GM12878 (cell line): ENCODE measurements at regions not wholly inside any gene's neighbourhood (a gene's known extent, or its start where the extent isn't known, plus 50 kb on each side); places are given as distances from the start of the nearest gene placed in this dataset.

Source experiments
- ATAC-seq: fragments of 200-7000 bp; cut with Tn5 transposase; 3 replicates; pipeline ENCODE4 v1.9.1; 2020; ENCODE audit warnings: mild to moderate bottlenecking, moderate library complexity
- BruUV-seq: library from RNA; stranded (reverse); fragments of 400-500 nt; replicated peaks from 2 replicates; lab custom pipeline; 2021; lab: Mats Ljungman, UMichigan
- CTCF ChIA-PET: fragments of 300-600 bp; sonication (Branson Sonifier 250); formaldehyde crosslinking; extraction: SDS; loops from one replicate; lab custom pipeline; 2021; ENCODE audit warnings: inconsistent platforms; lab: Yijun Ruan, JAX
- POLR2A ChIA-PET: fragments of 350-600 bp; formaldehyde crosslinking; extraction: SDS; loops from one replicate; lab custom pipeline; 2021; ENCODE audit warnings: inconsistent platforms; lab: Charles Lee
- RAD21 ChIA-PET: fragments of 300-600 bp; sonication (Branson Sonifier 250); formaldehyde crosslinking; loops from one replicate; lab custom pipeline; 2023; ENCODE audit warnings: antibody characterized with exemption; ENCODE audit not compliant: unreplicated experiment; lab: Charles Lee
- SMC1A ChIA-PET: fragments of 300-600 bp; sonication (Branson Sonifier 250); formaldehyde crosslinking; loops from one replicate; lab custom pipeline; 2023; ENCODE audit not compliant: unreplicated experiment, uncharacterized antibody; lab: Charles Lee
- DNase-seq: peaks from one replicate; pipeline ENCODE4 v3.0.0-alpha.2; 2011; ENCODE audit warnings: low read depth, low spot score
- FAIRE-seq: peaks from 3 replicates; lab custom pipeline; 2011; peaks lifted over from hg19 to GRCh38; lab: Jason Lieb, UNC
- H2AFZ ChIP-seq: 2 replicates; pipeline ENCODE4 v1.6.0; 2011; ENCODE audit warnings: low read depth, low read length, control low read depth; ENCODE audit not compliant: control insufficient read depth
- H3K27ac ChIP-seq: 2 replicates; pipeline ENCODE4 v1.5.1; 2011; ENCODE audit warnings: control low read depth; ENCODE audit not compliant: control insufficient read depth, insufficient read depth
- H3K27me3 ChIP-seq, 2 experiments: replicated peaks in 1 of 2; 2 replicates each; pipeline versions ENCODE4 v1.6.0 to v1.6.1; 2011; ENCODE audit warnings: low read length in 1 of 2; ENCODE audit not compliant: control insufficient read depth in 2 of 2, insufficient read depth in 2 of 2
- H3K36me3 ChIP-seq, 2 experiments: 2 replicates each; pipeline ENCODE4 v1.5.1; 2011; ENCODE audit warnings: low read length in 1 of 2; ENCODE audit not compliant: control insufficient read depth in 2 of 2, insufficient read depth in 2 of 2
- H3K4me1 ChIP-seq: 2 replicates; pipeline ENCODE4 v1.6.1; 2011; ENCODE audit warnings: mild to moderate bottlenecking, low read length, moderate library complexity, mixed read lengths; ENCODE audit not compliant: control insufficient read depth, insufficient read depth
- H3K4me2 ChIP-seq: 2 replicates; pipeline ENCODE4 v1.6.0; 2011; ENCODE audit warnings: control low read depth; ENCODE audit not compliant: control insufficient read depth, insufficient read depth
- H3K4me3 ChIP-seq: fragments of 200-600 bp; sonication (generic); 2 replicates; pipeline ENCODE4 v1.5.1; 2016
- H3K79me2 ChIP-seq: 2 replicates; pipeline ENCODE4 v1.6.0; 2011; ENCODE audit warnings: low read length; ENCODE audit not compliant: control insufficient read depth, insufficient read depth
- H3K9ac ChIP-seq: 2 replicates; pipeline ENCODE4 v1.8.0; 2011; ENCODE audit warnings: low read length, control low read depth, mixed read lengths; ENCODE audit not compliant: control insufficient read depth, insufficient read depth
- H3K9me3 ChIP-seq: replicated peaks from 3 replicates; pipeline ENCODE4 v1.5.1; 2011; ENCODE audit warnings: mild to moderate bottlenecking, low read length; ENCODE audit not compliant: control insufficient read depth, insufficient read depth
- H4K20me1 ChIP-seq: 2 replicates; pipeline ENCODE4 v1.6.0; 2011; ENCODE audit not compliant: control insufficient read depth, insufficient read depth
- FOXK2 ChIP-seq: fragments of 450-650 bp; IDR thresholded peaks from 2 replicates; pipeline ENCODE4 v1.6.1; 2017; ENCODE audit warnings: mild to moderate bottlenecking, moderate library complexity
- PKNOX1 ChIP-seq: fragments of 450-650 bp; IDR thresholded peaks from 2 replicates; pipeline ENCODE4 v1.6.1; 2016; ENCODE audit warnings: mild to moderate bottlenecking
- RAD21 ChIP-seq: IDR thresholded peaks from 2 replicates; pipeline ENCODE4 v1.6.1; 2011; ENCODE audit warnings: mild to moderate bottlenecking, low read depth, low read length, moderate library complexity; ENCODE audit not compliant: insufficient read depth
- SKIL ChIP-seq: fragments of 450-650 bp; IDR thresholded peaks from 2 replicates; pipeline ENCODE4 v1.6.1; 2017; ENCODE audit warnings: mild to moderate bottlenecking, low read depth, inconsistent platforms; ENCODE audit not compliant: poor library complexity, severe bottlenecking
- ZNF207 ChIP-seq: fragments of 450-650 bp; IDR thresholded peaks from 2 replicates; pipeline ENCODE4 v1.6.1; 2014; ENCODE audit warnings: antibody characterized with exemption, mild to moderate bottlenecking, borderline replicate concordance
- WGBS: methylation state at CpG from one replicate; pipeline ENCODE4 v1.1.6; 2016; ENCODE audit warnings: low lambda C conversion rate; ENCODE audit not compliant: insufficient replicate concordance, insufficient coverage; ENCODE audit errors: missing lambda C conversion rate; 5-methylcytosine and 5-hydroxymethylcytosine counted together
- in situ Hi-C: fragments of 300-500 bp; cut with MboI; formaldehyde crosslinking; loops from 9 replicates; pipeline ENCODE4 v1.14.3; 2018; ENCODE audit warnings: mixed read lengths
- intact Hi-C: fragments of 100-400 bp; cut with micrococcal nuclease; formaldehyde crosslinking; loops from one replicate; pipeline ENCODE4 v1.14.2; 2022; ENCODE audit not compliant: unreplicated experiment
- TF ChIP-seq, protein P1 (sequence below), 3 experiments: IDR thresholded peaks in 2 of 3; conservative IDR thresholded peaks in 1 of 3; 2 replicates each; pipeline ENCODE4 v1.5.1; 2011; ENCODE audit warnings: low read depth in 3 of 3, low read length in 3 of 3, mild to moderate bottlenecking in 3 of 3, control low read depth in 2 of 3, moderate library complexity in 2 of 3, inconsistent platforms in 1 of 3, mixed read lengths in 1 of 3; ENCODE audit not compliant: control insufficient read depth in 2 of 3, insufficient read depth in 1 of 3; ENCODE audit errors: extremely low read depth in 1 of 3

GRCh38 chr15:95829062-95829461, 501.4 kb upstream of the NR2F2 start:
- 25% methylated on average over 5 of the region's 5 CpGs for WGBS
- FAIRE-seq (no peak), ATAC-seq (no peak), DNase-seq (no peak)
- Histone ChIP-seq H3K4me2 (no peak overlapping the region), H3K9me3 (no peaks in the 10 kb centered on the region; the same call in 1 of the 3 replicates), H3K4me1 (no peaks in the 10 kb centered on the region), H3K4me3 (no peak overlapping the region), H3K36me3 (no peaks in the 10 kb centered on the region), H3K79me2 (no peaks in the 10 kb centered on the region), H3K27ac (no peak overlapping the region), H2AFZ (no peak overlapping the region), H3K27me3 (no peaks in the 10 kb centered on the region), H3K9ac (no peak overlapping the region), H4K20me1 (no peaks in the 10 kb centered on the region)
- ChIA-PET RAD21 (interaction anchor here (0.7 to 2.6 kb wide), 7 partner anchors 9 to 514 kb away, joined by 3 to 13 read pairs (median 4); no protein-coding TSS in a partner anchor), POLR2A (interaction anchor here (0.8 kb wide), 1 partner anchor 26 kb away, joined by 4 read pairs; no protein-coding TSS in a partner anchor), SMC1A (interaction anchor here (0.6 to 2.6 kb wide), 21 partner anchors 8 to 1416 kb away, joined by 3 to 9 read pairs (median 4); no protein-coding TSS in a partner anchor), CTCF (interaction anchor here (0.7 to 2.0 kb wide), 13 partner anchors 10 to 1417 kb away, joined by 3 to 13 read pairs (median 3); no protein-coding TSS in a partner anchor)
- in situ Hi-C loops (no loop called here), intact Hi-C loops (loop anchor here (5.0 kb wide), 1 partner anchor 572 kb away; no protein-coding TSS in a partner anchor)
- TF ChIP-seq PKNOX1 (no peak), ZNF207 (no peak), FOXK2 (no peak), SKIL (no peak), RAD21 (peak; percentile 25; the same call in 1 of the 2 replicates)
- TF ChIP-seq, protein P1, sequence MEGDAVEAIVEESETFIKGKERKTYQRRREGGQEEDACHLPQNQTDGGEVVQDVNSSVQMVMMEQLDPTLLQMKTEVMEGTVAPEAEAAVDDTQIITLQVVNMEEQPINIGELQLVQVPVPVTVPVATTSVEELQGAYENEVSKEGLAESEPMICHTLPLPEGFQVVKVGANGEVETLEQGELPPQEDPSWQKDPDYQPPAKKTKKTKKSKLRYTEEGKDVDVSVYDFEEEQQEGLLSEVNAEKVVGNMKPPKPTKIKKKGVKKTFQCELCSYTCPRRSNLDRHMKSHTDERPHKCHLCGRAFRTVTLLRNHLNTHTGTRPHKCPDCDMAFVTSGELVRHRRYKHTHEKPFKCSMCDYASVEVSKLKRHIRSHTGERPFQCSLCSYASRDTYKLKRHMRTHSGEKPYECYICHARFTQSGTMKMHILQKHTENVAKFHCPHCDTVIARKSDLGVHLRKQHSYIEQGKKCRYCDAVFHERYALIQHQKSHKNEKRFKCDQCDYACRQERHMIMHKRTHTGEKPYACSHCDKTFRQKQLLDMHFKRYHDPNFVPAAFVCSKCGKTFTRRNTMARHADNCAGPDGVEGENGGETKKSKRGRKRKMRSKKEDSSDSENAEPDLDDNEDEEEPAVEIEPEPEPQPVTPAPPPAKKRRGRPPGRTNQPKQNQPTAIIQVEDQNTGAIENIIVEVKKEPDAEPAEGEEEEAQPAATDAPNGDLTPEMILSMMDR (IDR thresholded peaks at IDR 0.05 in 2 of 3, conservative IDR thresholded peaks at IDR 0.05 in 1 of 3; ENCODE audit: control insufficient read depth in 2 of 3, extremely low read depth in 1 of 3, insufficient read depth in 1 of 3, low read depth in 3 of 3, low read length in 3 of 3): peak in 1 of 3 experiments; percentile 19; a peak in 1 of 6 replicates
- no TSS peak for BruUV-seq
